Caco-2 (cell line): ENCODE measurements at regions not wholly inside any gene's neighbourhood (a gene's known extent, or its start where the extent isn't known, plus 50 kb on each side); places are given as distances from the start of the nearest gene placed in this dataset.

ENCODE experiments used
- BruUV-seq: library from RNA; stranded (reverse); fragments of 400-500 nt; replicated peaks from 2 replicates; lab custom pipeline; 2021; lab: Mats Ljungman, UMichigan
- CTCF ChIA-PET: fragments of 300-600 bp; sonication (Branson Sonifier 250); formaldehyde crosslinking; loops from one replicate; lab custom pipeline; 2022; ENCODE audit warnings: antibody characterized with exemption; lab: Charles Lee
- POLR2A ChIA-PET: fragments of 300-600 bp; sonication (Branson Sonifier 250); formaldehyde crosslinking; loops from one replicate; lab custom pipeline; 2022; ENCODE audit warnings: antibody characterized with exemption; lab: Charles Lee
- DNase-seq, 2 experiments: peaks; one replicate each; pipeline versions ENCODE4 v3.0.0 to v3.0.0-alpha.2; 2020 to 2022
- H3K27me3 ChIP-seq: replicated peaks from 2 replicates; pipeline ENCODE4 v1.6.0; 2011; ENCODE audit warnings: low read length; ENCODE audit not compliant: control insufficient read depth, insufficient read depth
- H3K36me3 ChIP-seq: 2 replicates; pipeline ENCODE4 v1.5.1; 2011; ENCODE audit warnings: low read length; ENCODE audit not compliant: control insufficient read depth, insufficient read depth
- H3K4me1 ChIP-seq: fragments of 250-450 bp; sonication (Bioruptor Pico); 2 replicates; pipeline ENCODE4 v1.5.1; 2020; ENCODE audit warnings: mild to moderate bottlenecking
- H3K4me3 ChIP-seq: 2 replicates; pipeline ENCODE4 v1.5.1; 2011; ENCODE audit warnings: low read depth, mild to moderate bottlenecking, control low read depth, low read length
- H3K9me3 ChIP-seq: fragments of 250-450 bp; sonication (Bioruptor Pico); 2 replicates; pipeline ENCODE4 v1.5.1; 2020; ENCODE audit warnings: mild to moderate bottlenecking, moderate library complexity
- H3K27ac Mint-ChIP-seq: one replicate; pipeline ENCODE4 v1.8.0; 2022; ENCODE audit warnings: mixed read lengths; ENCODE audit not compliant: unreplicated experiment
- H3K27me3 Mint-ChIP-seq: one replicate; pipeline ENCODE4 v1.8.0; 2022; ENCODE audit warnings: mixed read lengths; ENCODE audit not compliant: insufficient read depth, unreplicated experiment
- H3K36me3 Mint-ChIP-seq: one replicate; pipeline ENCODE4 v1.8.0; 2022; ENCODE audit warnings: mild to moderate bottlenecking, mixed read lengths; ENCODE audit not compliant: insufficient read depth, unreplicated experiment
- H3K4me1 Mint-ChIP-seq: one replicate; pipeline ENCODE4 v1.8.0; 2022; ENCODE audit warnings: low read depth, mixed read lengths; ENCODE audit not compliant: unreplicated experiment
- H3K4me3 Mint-ChIP-seq: one replicate; pipeline ENCODE4 v1.8.0; 2022; ENCODE audit warnings: mild to moderate bottlenecking, moderate library complexity, mixed read lengths; ENCODE audit not compliant: unreplicated experiment
- H3K9me3 Mint-ChIP-seq: one replicate; pipeline ENCODE4 v1.8.0; 2022; ENCODE audit warnings: mixed read lengths; ENCODE audit not compliant: unreplicated experiment
- CTCF ChIP-seq, 2 experiments: fragments of 200-600 bp in 1 of 2; IDR thresholded peaks; 1 replicate in 1 of 2; 2 replicates in 1 of 2; pipeline versions ENCODE4 v1.5.1 to v1.8.0; 2011 to 2022; ENCODE audit warnings: antibody characterized with exemption in 1 of 2, control low read depth in 1 of 2, inconsistent platforms in 1 of 2, low read depth in 1 of 2, low read length in 1 of 2, mild to moderate bottlenecking in 1 of 2, moderate library complexity in 1 of 2; ENCODE audit not compliant: insufficient read depth in 1 of 2, severe bottlenecking in 1 of 2, unreplicated experiment in 1 of 2
- intact Hi-C: fragments of 100-400 bp; cut with micrococcal nuclease; formaldehyde crosslinking; loops from one replicate; pipeline ENCODE4 v1.10.0; 2022; ENCODE audit not compliant: unreplicated experiment

DNA sequence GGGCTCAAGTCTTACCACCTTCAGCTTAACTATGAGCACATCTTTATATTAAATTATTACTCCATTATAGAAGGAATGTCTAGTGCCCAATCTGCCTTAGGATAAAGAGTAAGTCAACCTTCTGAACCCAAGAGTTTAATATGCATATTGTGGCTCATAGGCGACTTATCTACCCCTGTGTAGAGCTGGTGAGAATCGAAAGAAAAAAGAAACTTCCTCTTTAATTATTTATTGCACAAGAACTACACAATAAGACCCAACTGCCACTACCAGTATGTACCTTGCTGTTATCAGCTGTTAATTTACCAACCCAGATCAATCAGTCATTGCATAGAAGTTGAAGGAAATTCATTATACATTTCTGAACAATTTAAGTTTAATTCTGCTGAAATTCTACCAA, 329.1 kb upstream of the SLC24A2 start:
- H3K4me1 Mint-ChIP-seq: no peaks in the 10 kb centered on the region
- BruUV-seq: no TSS peak
- no peak overlapping the region for H3K27ac Mint-ChIP-seq

GRCh38 chr9:20117482-20117881, 328.6 kb upstream of the SLC24A2 start:
- no peak for TF ChIP-seq CTCF (IDR thresholded peaks at IDR 0.05; ENCODE audit: insufficient read depth in 1 of 2, low read depth in 1 of 2, low read length in 1 of 2, severe bottlenecking in 1 of 2, unreplicated experiment in 1 of 2)
- CTCF ChIA-PET: no interaction called here
- H3K27me3 Mint-ChIP-seq: no peaks in the 10 kb centered on the region
- no TSS peak for BruUV-seq
- Histone ChIP-seq H3K9me3 (peaks cover 3% of the 10 kb centered on the region; the same call in 1 of the 2 replicates), H3K27me3 (no peaks in the 10 kb centered on the region), H3K4me1 (no peaks in the 10 kb centered on the region), H3K4me3 (no peak overlapping the region), H3K36me3 (no peaks in the 10 kb centered on the region)
- H3K9me3 Mint-ChIP-seq: peaks cover 34% of the 10 kb centered on the region
- no peaks in the 10 kb centered on the region for H3K4me1 Mint-ChIP-seq
- intact Hi-C loops: no loop called here
- no peak overlapping the region for H3K4me3 Mint-ChIP-seq
- POLR2A ChIA-PET: no interaction called here
- no peak overlapping the region for H3K27ac Mint-ChIP-seq
- H3K36me3 Mint-ChIP-seq: no peaks in the 10 kb centered on the region
- no peak for DNase-seq

More for the DNA sequence above, 329.1 kb upstream of the SLC24A2 start:
- H3K36me3 ChIP-seq: no peaks in the 10 kb centered on the region
- Mint-ChIP-seq H3K36me3 (no peaks in the 10 kb centered on the region), H3K9me3 (peaks cover 34% of the 10 kb centered on the region), H3K27me3 (no peaks in the 10 kb centered on the region), H3K4me3 (no peak overlapping the region)
- TF ChIP-seq CTCF (IDR thresholded peaks at IDR 0.05; ENCODE audit: insufficient read depth in 1 of 2, low read depth in 1 of 2, low read length in 1 of 2, severe bottlenecking in 1 of 2, unreplicated experiment in 1 of 2): no peak
- no peaks in the 10 kb centered on the region for H3K27me3 ChIP-seq
- no peak overlapping the region for H3K4me3 ChIP-seq
- no peak for DNase-seq
- POLR2A ChIA-PET: no interaction called here
- intact Hi-C loops: no loop called here
- CTCF ChIA-PET: no interaction called here
- H3K4me1 ChIP-seq: no peaks in the 10 kb centered on the region
- peaks cover 3% of the 10 kb centered on the region; the same call in 1 of the 2 replicates for H3K9me3 ChIP-seq

DNA sequence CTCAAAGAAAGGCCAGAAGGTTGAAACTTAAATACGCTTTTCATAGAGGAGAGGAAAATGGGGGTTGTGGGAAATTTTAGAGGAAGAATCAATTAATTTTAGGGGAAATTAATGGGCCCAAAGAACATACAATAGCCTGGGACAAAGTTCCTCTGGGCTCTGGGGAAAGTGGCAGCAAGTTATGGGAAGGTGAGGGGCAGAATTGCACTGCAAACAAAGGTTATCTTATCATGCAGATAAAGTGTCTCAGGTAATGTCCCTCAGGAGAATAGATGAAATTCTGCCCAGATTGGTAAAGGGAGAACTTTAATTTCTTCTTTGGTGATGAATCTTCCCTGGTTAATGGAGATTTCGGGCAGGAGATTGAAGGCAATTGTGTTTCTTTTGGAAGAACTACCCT, 326.1 kb upstream of the SLC24A2 start:
- H3K9me3 ChIP-seq: peaks cover 3% of the 10 kb centered on the region; the same call in 1 of the 2 replicates
- Mint-ChIP-seq H3K27ac (no peak overlapping the region), H3K36me3 (no peaks in the 10 kb centered on the region), H3K9me3 (peaks cover 32% of the 10 kb centered on the region), H3K4me1 (no peaks in the 10 kb centered on the region), H3K27me3 (no peaks in the 10 kb centered on the region), H3K4me3 (no peak overlapping the region)
- intact Hi-C loops: no loop called here
- H3K36me3 ChIP-seq: no peaks in the 10 kb centered on the region
- no peak for TF ChIP-seq CTCF (IDR thresholded peaks at IDR 0.05; ENCODE audit: insufficient read depth in 1 of 2, low read depth in 1 of 2, low read length in 1 of 2, severe bottlenecking in 1 of 2, unreplicated experiment in 1 of 2)
- H3K4me3 ChIP-seq: no peak overlapping the region
- BruUV-seq: no TSS peak
- no peak for DNase-seq
- no peaks in the 10 kb centered on the region for H3K4me1 ChIP-seq
- POLR2A ChIA-PET: no interaction called here
- H3K27me3 ChIP-seq: no peaks in the 10 kb centered on the region
- CTCF ChIA-PET: no interaction called here
